HEK293 (cell line): ENCODE measurements at regions not wholly inside any gene's neighbourhood (a gene's known extent, or its start where the extent isn't known, plus 50 kb on each side); places are given as distances from the start of the nearest gene placed in this dataset.

Experiments used
- CTCF ChIA-PET: fragments of 350-600 bp; formaldehyde crosslinking; extraction: SDS; loops from one replicate; lab custom pipeline; 2021; ENCODE audit warnings: antibody characterized with exemption; lab: Yijun Ruan, JAX
- POLR2A ChIA-PET: fragments of 300-600 bp; formaldehyde crosslinking; extraction: SDS; loops from one replicate; lab custom pipeline; 2020; ENCODE audit warnings: antibody characterized with exemption, inconsistent platforms; lab: Yijun Ruan, JAX
- H3K27ac ChIP-seq: fragments of 200-500 bp; sonication (Bioruptor generic); 2 replicates; pipeline ENCODE4 v1.5.1; 2014; ENCODE audit warnings: low read depth, low read length, control low read depth, inconsistent platforms; ENCODE audit errors: extremely low read depth
- H3K36me3 ChIP-seq, 2 experiments: fragments of 200-500 bp in 1 of 2; sonication (Bioruptor generic) in 1 of 2; 1 replicate in 1 of 2; 2 replicates in 1 of 2; pipeline ENCODE4 v1.5.1; 2014 to 2017; ENCODE audit warnings: inconsistent platforms in 2 of 2, low read length in 2 of 2; ENCODE audit not compliant: control insufficient read depth in 2 of 2, insufficient read depth in 1 of 2
- H3K4me1 ChIP-seq: fragments of 200-500 bp; sonication (Bioruptor generic); 2 replicates; pipeline ENCODE4 v1.5.1; 2014; ENCODE audit warnings: mild to moderate bottlenecking, low read length, inconsistent platforms; ENCODE audit not compliant: control insufficient read depth, insufficient read depth
- H3K4me3 ChIP-seq: 2 replicates; pipeline ENCODE4 v1.5.1; 2011; ENCODE audit warnings: low read depth, mild to moderate bottlenecking, control low read depth, low read length, moderate library complexity
- H3K9me3 ChIP-seq: fragments of 200-500 bp; sonication (Bioruptor generic); 2 replicates; pipeline ENCODE4 v1.5.1; 2014; ENCODE audit warnings: low read depth, low read length, inconsistent platforms; ENCODE audit not compliant: control insufficient read depth, insufficient read depth
- CTCF ChIP-seq: fragments of 450-650 bp; formaldehyde crosslinking; IDR thresholded peaks from 2 replicates; pipeline ENCODE4 v1.5.1; 2016; ENCODE audit warnings: missing biosample characterization, missing genetic modification characterization
- GLI4 ChIP-seq: fragments of 450-650 bp; formaldehyde crosslinking; IDR thresholded peaks from 2 replicates; pipeline ENCODE4 v1.5.1; 2016; ENCODE audit warnings: missing biosample characterization, missing genetic modification characterization
- PRDM2 ChIP-seq: fragments of 450-650 bp; formaldehyde crosslinking; IDR thresholded peaks from 2 replicates; pipeline ENCODE4 v1.5.1; 2016; ENCODE audit warnings: missing biosample characterization, missing genetic modification characterization, borderline replicate concordance
- YY2 ChIP-seq: fragments of 450-650 bp; formaldehyde crosslinking; IDR thresholded peaks from 2 replicates; pipeline ENCODE4 v1.5.1; 2016; ENCODE audit warnings: missing biosample characterization, missing genetic modification characterization
- ZBTB48 ChIP-seq: fragments of 450-650 bp; formaldehyde crosslinking; IDR thresholded peaks from 2 replicates; pipeline ENCODE4 v1.5.1; 2016; ENCODE audit warnings: missing biosample characterization, missing genetic modification characterization
- ZFHX2 ChIP-seq: fragments of 450-650 bp; formaldehyde crosslinking; conservative IDR thresholded peaks from 2 replicates; pipeline ENCODE4 v1.5.1; 2016; ENCODE audit warnings: missing biosample characterization, missing genetic modification characterization
- ZFP37 ChIP-seq: fragments of 450-650 bp; formaldehyde crosslinking; IDR thresholded peaks from 2 replicates; pipeline ENCODE4 v1.5.1; 2016; ENCODE audit warnings: missing biosample characterization, missing genetic modification characterization
- ZNF148 ChIP-seq: fragments of 450-650 bp; formaldehyde crosslinking; IDR thresholded peaks from 2 replicates; pipeline ENCODE4 v1.5.0; 2017; ENCODE audit warnings: missing biosample characterization, missing genetic modification characterization, borderline replicate concordance
- ZNF169 ChIP-seq: fragments of 450-650 bp; formaldehyde crosslinking; IDR thresholded peaks from 2 replicates; pipeline ENCODE4 v1.5.1; 2016; ENCODE audit warnings: missing biosample characterization, missing genetic modification characterization
- ZNF19 ChIP-seq: fragments of 450-650 bp; formaldehyde crosslinking; IDR thresholded peaks from 2 replicates; pipeline ENCODE4; 2016; ENCODE audit warnings: missing biosample characterization, missing genetic modification characterization, low read depth
- ZNF302 ChIP-seq: fragments of 450-650 bp; formaldehyde crosslinking; IDR thresholded peaks from 2 replicates; pipeline ENCODE4 v1.5.1; 2016; ENCODE audit warnings: missing biosample characterization, missing genetic modification characterization, low read depth
- ZNF366 ChIP-seq: fragments of 450-650 bp; formaldehyde crosslinking; conservative IDR thresholded peaks from 2 replicates; pipeline ENCODE4 v1.5.1; 2016; ENCODE audit warnings: missing biosample characterization, missing genetic modification characterization
- ZNF473 ChIP-seq: fragments of 450-650 bp; formaldehyde crosslinking; IDR thresholded peaks from 2 replicates; pipeline ENCODE4 v1.5.1; 2017; ENCODE audit warnings: missing biosample characterization, missing genetic modification characterization
- ZNF501 ChIP-seq: fragments of 450-650 bp; formaldehyde crosslinking; IDR thresholded peaks from 2 replicates; pipeline ENCODE4 v1.5.1; 2016; ENCODE audit warnings: missing biosample characterization, missing genetic modification characterization
- ZNF513 ChIP-seq: fragments of 450-650 bp; IDR thresholded peaks from 2 replicates; pipeline ENCODE4 v1.5.1; 2018; ENCODE audit warnings: missing biosample characterization, missing genetic modification characterization
- ZNF521 ChIP-seq: fragments of 450-650 bp; formaldehyde crosslinking; IDR thresholded peaks from 2 replicates; pipeline ENCODE4 v1.5.1; 2017; ENCODE audit warnings: missing biosample characterization, mild to moderate bottlenecking, missing genetic modification characterization
- ZNF596 ChIP-seq: fragments of 450-650 bp; IDR thresholded peaks from 2 replicates; pipeline ENCODE4 v1.5.0; 2018; ENCODE audit warnings: missing biosample characterization, mild to moderate bottlenecking, missing genetic modification characterization, moderate library complexity
- ZNF747 ChIP-seq: fragments of 450-650 bp; formaldehyde crosslinking; IDR thresholded peaks from 2 replicates; pipeline ENCODE4 v1.5.1; 2016; ENCODE audit warnings: missing biosample characterization, missing genetic modification characterization
- ZNF843 ChIP-seq: fragments of 450-650 bp; formaldehyde crosslinking; IDR thresholded peaks from 2 replicates; pipeline ENCODE4 v1.5.1; 2016; ENCODE audit warnings: missing biosample characterization, missing genetic modification characterization
- ZSCAN16 ChIP-seq: fragments of 450-650 bp; formaldehyde crosslinking; IDR thresholded peaks from 2 replicates; pipeline ENCODE4 v1.5.1; 2016; ENCODE audit warnings: missing biosample characterization, missing genetic modification characterization

GRCh38 chr1:38370716-38371504 lies 324.3 kb upstream of the POU3F1 start:
- ChIA-PET CTCF (no interaction called here), POLR2A (no interaction called here)
- Histone ChIP-seq H3K4me1 (no peaks in the 10 kb centered on the region), H3K9me3 (no peaks in the 10 kb centered on the region), H3K36me3 (no peaks in the 10 kb centered on the region), H3K27ac (no peak overlapping the region), H3K4me3 (no peak overlapping the region)
- TF ChIP-seq ZNF501 (tag by site-specific recombination) (no peak), ZNF513 (tag by site-specific recombination) (no peak), PRDM2 (no peak), ZFHX2 (tag by site-specific recombination) (no peak), ZNF521 (tag by site-specific recombination) (no peak), ZBTB48 (tag by site-specific recombination) (no peak), ZFP37 (tag by site-specific recombination) (no peak), ZNF19 (tag by site-specific recombination) (no peak), ZNF596 (tag by site-specific recombination) (no peak)

GRCh38 chr1:38365242-38365641 lies 318.6 kb upstream of the POU3F1 start:
- no peaks in the 10 kb centered on the region for H3K4me1 ChIP-seq
- no peak overlapping the region for H3K4me3 ChIP-seq
- H3K9me3 ChIP-seq: no peaks in the 10 kb centered on the region
- TF ChIP-seq ZSCAN16 (tag by site-specific recombination): no peak
- H3K36me3 ChIP-seq: no peaks in the 10 kb centered on the region
- CTCF ChIA-PET: interaction anchor here (0.6 kb wide), 1 partner anchor 1029 kb away, joined by 3 read pairs; no protein-coding TSS in a partner anchor
- POLR2A ChIA-PET: no interaction called here
- no peak overlapping the region for H3K27ac ChIP-seq

GRCh38 chr1:38361566-38361965 lies 315.0 kb upstream of the POU3F1 start:
- no peaks in the 10 kb centered on the region for H3K36me3 ChIP-seq
- H3K9me3 ChIP-seq: no peaks in the 10 kb centered on the region
- H3K27ac ChIP-seq: no peak overlapping the region
- no peaks in the 10 kb centered on the region for H3K4me1 ChIP-seq
- TF ChIP-seq ZNF473 (tag by site-specific recombination): no peak
- TF ChIP-seq ZNF148: no peak
- TF ChIP-seq ZNF747 (tag by site-specific recombination): no peak
- TF ChIP-seq CTCF: no peak
- no peak for TF ChIP-seq GLI4 (tag by site-specific recombination)
- TF ChIP-seq ZNF366 (tag by site-specific recombination): no peak
- no peak for TF ChIP-seq ZNF521 (tag by site-specific recombination)
- TF ChIP-seq ZNF302 (tag by site-specific recombination): no peak
- no peak for TF ChIP-seq YY2 (tag by site-specific recombination)
- TF ChIP-seq ZNF169 (tag by site-specific recombination): no peak
- TF ChIP-seq ZNF843: no peak
- H3K4me3 ChIP-seq: no peak overlapping the region
- POLR2A ChIA-PET: no interaction called here
- CTCF ChIA-PET: no interaction called here
